HG03521 (cell line): ENCODE measurements at regions not wholly inside any gene's neighbourhood (a gene's known extent, or its start where the extent isn't known, plus 50 kb on each side); places are given as distances from the start of the nearest gene placed in this dataset.

Source experiments
- ATAC-seq: cut with Tn5 transposase; IDR thresholded peaks from one replicate; pipeline ENCODE4 v1.9.1; 2021; ENCODE audit warnings: mild to moderate bottlenecking, moderate library complexity; ENCODE audit not compliant: unreplicated experiment

- no peak for ATAC-seq
These were observed 255.3 kb upstream of the SALL3 start for GRCh38 chr18:78724214-78724914.

GRCh38 chr18:78725426-78725825, 254.2 kb upstream of the SALL3 start:
- ATAC-seq, result no peak

- no peak for ATAC-seq
These were observed 253.1 kb upstream of the SALL3 start for GRCh38 chr18:78726326-78727056.

GRCh38 chr18:78727057-78727739, 252.4 kb upstream of the SALL3 start:
- ATAC-seq, result no peak

- ATAC-seq, result no peak
These were observed 251.5 kb upstream of the SALL3 start for GRCh38 chr18:78727877-78728783.

- ATAC-seq, result no peak
These were observed 250.7 kb upstream of the SALL3 start for GRCh38 chr18:78728784-78729467.

- no peak for ATAC-seq
These were observed 249.1 kb upstream of the SALL3 start for GRCh38 chr18:78730546-78730945.

- no peak for ATAC-seq
These were observed 248.6 kb upstream of the SALL3 start for GRCh38 chr18:78731016-78731397.

GRCh38 chr18:78731398-78732032, 248.1 kb upstream of the SALL3 start:
- ATAC-seq, result no peak

- ATAC-seq, result no peak
These were observed 247.1 kb upstream of the SALL3 start for GRCh38 chr18:78732273-78733210.

GRCh38 chr18:78733762-78734613, 245.6 kb upstream of the SALL3 start:
- no peak for ATAC-seq

- ATAC-seq, result no peak
These were observed 245.0 kb upstream of the SALL3 start for GRCh38 chr18:78734614-78734945.

- no peak for ATAC-seq
These were observed 244.2 kb upstream of the SALL3 start for GRCh38 chr18:78735131-78736014.

- no peak for ATAC-seq
These were observed 243.5 kb upstream of the SALL3 start for GRCh38 chr18:78736015-78736690.

- no peak for ATAC-seq
These were observed 242.4 kb upstream of the SALL3 start for GRCh38 chr18:78737006-78737915.
